ENCODE measurements at regions not wholly inside any gene's neighbourhood (a gene's known extent, or its start where the extent isn't known, plus 50 kb on each side); places are given as distances from the start of the nearest gene placed in this dataset.

- TF ChIP-seq CTCF (IDR thresholded peaks at IDR 0.05) (no peak), POLR2A (IDR thresholded peaks at IDR 0.05) (no peak), POLR2AphosphoS5 (IDR thresholded peaks at IDR 0.05) (no peak)
Measured at GRCh38 chr16:51526621-51527020, 375.6 kb upstream of the SALL1 start.

Measured in breast epithelium (tissue), 3 donors.